GM12864 (cell line): ENCODE measurements at regions not wholly inside any gene's neighbourhood (a gene's known extent, or its start where the extent isn't known, plus 50 kb on each side); places are given as distances from the start of the nearest gene placed in this dataset.

ENCODE experiments used
- DNase-seq: peaks from one replicate; pipeline ENCODE4 v3.0.0-alpha.2; 2011; ENCODE audit warnings: low read depth
- H3K4me3 ChIP-seq: 2 replicates; pipeline ENCODE4 v1.5.1; 2011; ENCODE audit warnings: mild to moderate bottlenecking, low read depth, low read length, control low read depth
- TF ChIP-seq, protein P1 (sequence below): IDR thresholded peaks from 2 replicates; pipeline ENCODE4 v1.5.1; 2011; ENCODE audit warnings: low read depth, mild to moderate bottlenecking, moderate library complexity, low read length, control low read depth, inconsistent platforms; ENCODE audit errors: missing control alignments

DNA sequence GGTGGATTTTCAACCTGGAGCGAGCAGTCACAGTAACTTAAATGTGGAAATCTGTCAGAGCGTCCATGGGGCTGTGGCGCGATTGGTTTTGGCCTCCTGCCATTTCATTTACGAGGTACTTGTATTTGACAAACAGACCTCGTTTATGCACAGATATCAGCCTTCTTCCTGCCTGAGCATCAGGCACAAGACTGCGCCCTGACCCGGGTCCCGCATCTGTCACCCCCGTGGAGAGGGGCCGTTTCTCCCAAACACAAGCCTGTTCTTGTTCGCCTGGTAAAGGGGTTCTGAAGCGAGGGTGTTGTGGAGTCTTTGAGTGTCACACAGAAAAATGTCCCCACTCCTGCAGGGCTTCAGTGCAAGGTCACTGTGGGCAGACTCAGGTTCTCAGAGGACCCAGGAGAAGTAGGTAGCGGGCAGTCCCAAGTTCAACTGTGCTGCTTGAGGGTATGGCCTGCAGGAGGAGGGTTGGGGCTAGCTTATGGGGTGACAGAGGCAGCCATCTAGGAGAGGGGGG, 202.3 kb downstream of the URI1 start:
- no peak for DNase-seq
- no peak overlapping the region for H3K4me3 ChIP-seq
- TF ChIP-seq, protein P1, sequence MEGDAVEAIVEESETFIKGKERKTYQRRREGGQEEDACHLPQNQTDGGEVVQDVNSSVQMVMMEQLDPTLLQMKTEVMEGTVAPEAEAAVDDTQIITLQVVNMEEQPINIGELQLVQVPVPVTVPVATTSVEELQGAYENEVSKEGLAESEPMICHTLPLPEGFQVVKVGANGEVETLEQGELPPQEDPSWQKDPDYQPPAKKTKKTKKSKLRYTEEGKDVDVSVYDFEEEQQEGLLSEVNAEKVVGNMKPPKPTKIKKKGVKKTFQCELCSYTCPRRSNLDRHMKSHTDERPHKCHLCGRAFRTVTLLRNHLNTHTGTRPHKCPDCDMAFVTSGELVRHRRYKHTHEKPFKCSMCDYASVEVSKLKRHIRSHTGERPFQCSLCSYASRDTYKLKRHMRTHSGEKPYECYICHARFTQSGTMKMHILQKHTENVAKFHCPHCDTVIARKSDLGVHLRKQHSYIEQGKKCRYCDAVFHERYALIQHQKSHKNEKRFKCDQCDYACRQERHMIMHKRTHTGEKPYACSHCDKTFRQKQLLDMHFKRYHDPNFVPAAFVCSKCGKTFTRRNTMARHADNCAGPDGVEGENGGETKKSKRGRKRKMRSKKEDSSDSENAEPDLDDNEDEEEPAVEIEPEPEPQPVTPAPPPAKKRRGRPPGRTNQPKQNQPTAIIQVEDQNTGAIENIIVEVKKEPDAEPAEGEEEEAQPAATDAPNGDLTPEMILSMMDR, result no peak

DNA sequence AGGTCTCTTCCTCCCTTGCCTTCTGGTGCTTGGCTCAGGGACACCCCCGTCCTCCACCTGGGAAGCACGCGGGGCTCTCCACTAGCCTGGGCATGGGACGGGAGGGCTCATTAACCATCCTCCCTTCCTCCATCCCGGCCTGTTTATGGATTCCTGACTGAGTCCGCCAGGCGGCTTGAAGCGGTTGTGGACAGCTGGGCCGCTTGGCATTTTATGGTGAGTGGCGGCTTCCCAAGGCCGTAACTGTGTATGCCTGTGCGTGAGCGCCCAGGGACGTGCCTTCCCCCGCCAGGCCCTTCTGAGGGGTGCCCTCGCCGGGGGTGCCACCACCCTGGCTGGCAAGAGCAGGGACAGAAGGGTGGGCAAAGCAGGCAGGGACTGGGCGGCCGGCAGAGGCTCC, 202.8 kb downstream of the URI1 start:
- no peak overlapping the region for H3K4me3 ChIP-seq
- no peak for DNase-seq
- TF ChIP-seq, protein P1, result no peak

DNA sequence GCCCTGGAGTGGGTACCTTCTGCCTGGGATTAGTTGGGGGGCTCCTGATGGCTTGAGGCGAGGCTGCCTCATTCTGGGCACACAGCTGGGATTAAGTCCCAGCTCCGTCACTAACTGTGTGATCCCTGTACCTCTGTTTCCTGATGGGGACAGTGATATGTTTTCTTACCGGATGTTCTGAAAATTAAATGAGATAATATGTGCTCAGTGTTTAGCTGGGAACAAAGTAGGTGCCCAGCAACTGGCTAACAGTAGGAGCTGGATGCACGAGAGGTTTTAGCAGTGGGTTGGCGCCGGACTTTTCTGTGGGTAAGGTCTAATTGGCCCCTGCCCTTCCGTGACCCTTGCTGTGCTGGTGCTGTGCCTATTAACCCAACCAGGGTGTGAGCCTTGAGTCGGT, 203.4 kb downstream of the URI1 start:
- TF ChIP-seq, protein P1, result no peak
- no peak overlapping the region for H3K4me3 ChIP-seq
- DNase-seq, result no peak

DNA sequence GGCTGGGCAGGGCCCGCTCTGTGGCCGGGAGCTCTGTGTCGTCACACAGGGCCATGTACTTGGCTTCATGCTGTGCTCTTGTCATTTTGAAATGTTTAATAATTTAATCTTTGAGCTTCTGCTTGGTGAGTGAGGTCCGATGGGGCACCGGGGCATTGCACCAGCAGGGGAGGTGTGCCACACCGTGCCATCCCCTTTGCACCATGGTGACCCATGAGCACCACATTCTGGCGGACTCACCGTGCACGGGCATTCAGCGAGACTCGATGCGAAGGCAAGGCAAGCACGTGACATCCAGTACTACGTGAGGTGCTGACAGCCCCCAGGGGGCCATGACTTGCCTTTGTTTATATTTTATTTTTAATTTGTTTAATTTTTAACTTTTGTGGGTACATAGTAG, 204.3 kb downstream of the URI1 start:
- TF ChIP-seq, protein P1, result no peak
- no peak for DNase-seq
- no peak overlapping the region for H3K4me3 ChIP-seq

DNA sequence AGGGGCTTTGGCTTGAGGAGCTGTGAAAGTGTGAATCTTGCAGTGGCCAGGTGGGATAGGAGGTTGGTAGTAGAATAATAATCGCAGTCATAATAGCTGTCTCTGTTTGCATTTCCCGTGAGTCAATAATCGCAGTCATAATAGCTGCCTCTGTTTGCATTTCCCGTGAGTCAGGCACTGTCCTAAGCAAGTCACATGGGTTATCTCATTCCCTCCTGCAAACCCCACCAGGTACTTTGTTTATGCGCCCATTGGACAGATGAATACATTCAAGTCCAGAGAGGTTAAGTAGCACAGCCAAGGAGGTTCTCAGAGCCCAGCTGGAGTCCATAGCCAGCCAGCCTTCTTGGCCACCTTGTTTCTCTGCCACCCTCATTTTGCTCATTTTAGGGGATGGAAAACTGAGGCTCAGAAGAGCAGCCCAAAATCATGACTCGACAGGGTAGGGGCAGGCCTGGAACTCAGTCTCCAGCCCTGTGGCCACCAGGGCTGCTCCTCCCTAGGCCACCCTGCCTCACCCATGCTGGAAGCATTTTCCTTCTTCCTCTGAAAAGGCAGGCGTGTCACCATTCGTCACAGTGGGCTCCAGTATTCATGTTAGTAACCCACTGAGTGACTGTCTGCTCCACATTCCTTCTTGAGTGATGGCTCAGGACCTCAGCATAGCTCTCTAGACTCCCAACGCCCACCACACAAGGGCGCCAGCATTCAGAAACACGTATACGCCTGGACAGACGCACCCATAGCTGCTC, 206.2 kb downstream of the URI1 start:
- H3K4me3 ChIP-seq, result no peak overlapping the region
- TF ChIP-seq, protein P1, result no peak
- no peak for DNase-seq

DNA sequence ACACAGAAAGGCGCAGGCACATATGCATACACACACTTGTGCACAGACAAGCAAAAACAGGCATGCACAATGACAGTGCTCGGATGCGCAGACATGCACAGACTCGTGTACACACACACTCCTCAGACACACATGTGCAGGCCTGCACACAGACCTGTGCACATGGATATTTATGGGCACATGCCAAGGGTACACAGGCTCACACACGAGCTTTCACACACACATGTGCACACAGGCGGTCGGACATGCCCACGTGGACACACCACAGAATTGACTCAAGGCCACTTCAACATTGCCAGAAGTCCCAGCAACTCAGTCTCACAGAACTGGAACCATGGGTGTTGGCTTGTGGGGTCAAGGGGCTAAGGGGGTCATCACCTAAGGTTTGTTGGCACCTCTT, 206.8 kb downstream of the URI1 start:
- DNase-seq, result no peak
- H3K4me3 ChIP-seq, result no peak overlapping the region
- TF ChIP-seq, protein P1, result no peak

DNA sequence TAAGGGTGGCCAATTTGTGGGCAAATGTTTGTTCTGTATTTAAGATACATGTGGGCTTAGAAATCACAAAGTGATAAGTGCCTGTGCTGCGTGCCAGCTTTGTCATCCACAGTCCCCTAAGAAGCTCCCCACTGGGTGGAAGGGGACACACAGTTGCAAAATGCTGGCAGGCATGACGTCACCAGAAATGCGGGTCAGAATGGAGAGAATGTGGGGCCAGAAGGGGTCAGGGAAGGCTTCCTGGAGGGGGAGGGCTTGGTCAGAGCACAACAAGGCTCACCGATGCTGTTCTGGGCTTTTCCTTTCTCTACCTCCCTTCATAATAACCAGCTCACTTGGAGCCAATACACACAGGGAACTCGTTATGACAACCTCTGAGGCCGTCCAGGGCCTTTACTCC, 207.3 kb downstream of the URI1 start:
- TF ChIP-seq, protein P1, result no peak
- no peak for DNase-seq
- H3K4me3 ChIP-seq, result no peak overlapping the region
